ENCODE measurements at regions not wholly inside any gene's neighbourhood (a gene's known extent, or its start where the extent isn't known, plus 50 kb on each side); places are given as distances from the start of the nearest gene placed in this dataset.

DNA sequence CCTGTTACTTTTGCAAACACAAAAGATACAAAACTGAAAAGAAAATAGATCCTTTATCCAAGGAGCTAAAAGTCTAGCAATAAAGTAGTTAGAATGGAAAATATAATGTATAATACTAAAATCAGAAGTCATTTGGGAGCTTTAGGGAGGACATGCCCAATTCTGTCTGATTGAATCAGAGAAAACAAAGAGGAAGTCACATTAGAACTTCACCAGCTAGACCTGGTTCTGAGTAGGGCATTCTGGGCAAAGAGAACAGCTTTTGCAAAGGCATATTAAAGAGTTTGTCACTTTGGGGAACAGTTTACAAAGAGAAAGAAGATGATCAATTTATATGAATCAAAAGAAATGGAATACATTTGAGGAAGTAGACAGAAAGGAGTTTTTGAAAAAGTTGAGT, 107.0 kb upstream of the PRSS1 start:
- TF ChIP-seq, protein P1, sequence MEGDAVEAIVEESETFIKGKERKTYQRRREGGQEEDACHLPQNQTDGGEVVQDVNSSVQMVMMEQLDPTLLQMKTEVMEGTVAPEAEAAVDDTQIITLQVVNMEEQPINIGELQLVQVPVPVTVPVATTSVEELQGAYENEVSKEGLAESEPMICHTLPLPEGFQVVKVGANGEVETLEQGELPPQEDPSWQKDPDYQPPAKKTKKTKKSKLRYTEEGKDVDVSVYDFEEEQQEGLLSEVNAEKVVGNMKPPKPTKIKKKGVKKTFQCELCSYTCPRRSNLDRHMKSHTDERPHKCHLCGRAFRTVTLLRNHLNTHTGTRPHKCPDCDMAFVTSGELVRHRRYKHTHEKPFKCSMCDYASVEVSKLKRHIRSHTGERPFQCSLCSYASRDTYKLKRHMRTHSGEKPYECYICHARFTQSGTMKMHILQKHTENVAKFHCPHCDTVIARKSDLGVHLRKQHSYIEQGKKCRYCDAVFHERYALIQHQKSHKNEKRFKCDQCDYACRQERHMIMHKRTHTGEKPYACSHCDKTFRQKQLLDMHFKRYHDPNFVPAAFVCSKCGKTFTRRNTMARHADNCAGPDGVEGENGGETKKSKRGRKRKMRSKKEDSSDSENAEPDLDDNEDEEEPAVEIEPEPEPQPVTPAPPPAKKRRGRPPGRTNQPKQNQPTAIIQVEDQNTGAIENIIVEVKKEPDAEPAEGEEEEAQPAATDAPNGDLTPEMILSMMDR (conservative IDR thresholded peaks at IDR 0.05), result no peak
- TF ChIP-seq EZH2 (IDR thresholded peaks at IDR 0.05; ENCODE audit: low read depth), result no peak

Data from PC-9 (cell line).